CD4-positive, alpha-beta T cell treated with Interleukin-6 for 4 hours (primary cell): ENCODE measurements at regions not wholly inside any gene's neighbourhood (a gene's known extent, or its start where the extent isn't known, plus 50 kb on each side); places are given as distances from the start of the nearest gene placed in this dataset.
"Not testable (repeated sequence)": the region's sequence is repeated elsewhere in the genome, so short reads cannot be mapped to it uniquely, and the experiment has no call there.

ENCODE experiments used
- DNase-seq: peaks from one replicate; pipeline ENCODE4 v3.0.0-alpha.2; 2020; ENCODE audit warnings: mixed read lengths

- DNase-seq, result no peak
Observed at GRCh38 chr3:107939691-107940442, 151.0 kb downstream of the CD47 start.

- peak; percentile 29 for DNase-seq
Observed at GRCh38 chr3:107938143-107938542, 152.7 kb downstream of the CD47 start.

- DNase-seq, result no peak
Observed at GRCh38 chr3:107934808-107935207, 156.0 kb downstream of the CD47 start.

GRCh38 chr3:107933450-107933849 lies 157.4 kb downstream of the CD47 start:
- DNase-seq, result no peak

- no peak for DNase-seq
Observed at GRCh38 chr3:107931326-107931725, 159.5 kb downstream of the CD47 start.

GRCh38 chr3:107929088-107929487 lies 161.7 kb downstream of the CD47 start:
- DNase-seq, result no peak

- DNase-seq, result no peak
Observed at GRCh38 chr3:107928084-107928445, 162.8 kb downstream of the CD47 start.

GRCh38 chr3:107927361-107928083 lies 163.3 kb downstream of the CD47 start:
- DNase-seq, result peak; percentile 76

- DNase-seq, result no peak
Observed at GRCh38 chr3:107925851-107926250, 165.0 kb downstream of the CD47 start.

- no peak for DNase-seq
Observed at GRCh38 chr3:107921038-107921437, 169.8 kb downstream of the CD47 start.

- no peak for DNase-seq
Observed at GRCh38 chr3:107920538-107920937, 170.3 kb downstream of the CD47 start.

- no peak for DNase-seq
Observed at GRCh38 chr3:107919239-107919638, 171.6 kb downstream of the CD47 start.

- no peak for DNase-seq
Observed at GRCh38 chr3:107916171-107916570, 174.7 kb downstream of the CD47 start.

- DNase-seq, result no peak
Observed at GRCh38 chr3:107915706-107916105, 175.1 kb downstream of the CD47 start.

GRCh38 chr3:107913701-107914100 lies 177.1 kb downstream of the CD47 start:
- no peak for DNase-seq

- DNase-seq, result no peak
Observed at GRCh38 chr3:107911337-107912000, 179.4 kb downstream of the CD47 start.

- DNase-seq, result no peak
Observed at GRCh38 chr3:107910713-107911259, 180.0 kb downstream of the CD47 start.

- DNase-seq, result not testable (repeated sequence)
Observed at GRCh38 chr3:107909583-107909982, 181.2 kb downstream of the CD47 start.

GRCh38 chr3:107907996-107908395 lies 182.8 kb downstream of the CD47 start:
- no peak for DNase-seq

GRCh38 chr3:107904536-107905066 lies 186.2 kb downstream of the CD47 start:
- DNase-seq, result no peak

GRCh38 chr3:107899990-107900651 lies 190.7 kb downstream of the CD47 start:
- DNase-seq, result no peak

- no peak for DNase-seq
Observed at GRCh38 chr3:107897471-107898061, 193.3 kb downstream of the CD47 start.
